CD4-positive, CD25-positive, alpha-beta regulatory T cell (primary cell): ENCODE measurements at regions not wholly inside any gene's neighbourhood (a gene's known extent, or its start where the extent isn't known, plus 50 kb on each side); places are given as distances from the start of the nearest gene placed in this dataset.

Experiments used
- ATAC-seq, 2 donors: fragments of 150-1000 bp; cut with Tn5 transposase; one replicate each; pipeline ENCODE4 v1.10.0; 2021; ENCODE audit warnings: low read depth in 2 of 2, moderate number of reproducible peaks in 2 of 2, moderate library complexity in 1 of 2
- DNase-seq, 3 donors: peaks; one replicate each; pipeline versions ENCODE4 v3.0.0 to v3.0.0-alpha.2; 2012 to 2022; ENCODE audit warnings: mixed read lengths in 1 of 3
- H3K27ac ChIP-seq: one replicate; pipeline ENCODE4 v1.7.0; 2013; ENCODE audit warnings: mild to moderate bottlenecking, low read length; ENCODE audit not compliant: insufficient read depth, poor library complexity, severe bottlenecking
- H3K27me3 ChIP-seq: one replicate; pipeline ENCODE4 v1.7.0; 2013; ENCODE audit warnings: low read length; ENCODE audit not compliant: control insufficient read depth, insufficient read depth
- H3K36me3 ChIP-seq: one replicate; pipeline ENCODE4 v1.7.0; 2013; ENCODE audit warnings: mild to moderate bottlenecking, low read length, moderate library complexity; ENCODE audit not compliant: control insufficient read depth, insufficient read depth
- H3K4me1 ChIP-seq: 2 replicates; pipeline ENCODE4 v1.7.0; 2013; ENCODE audit warnings: mild to moderate bottlenecking, low read length; ENCODE audit not compliant: insufficient read depth, control insufficient read depth, poor library complexity, severe bottlenecking
- H3K4me3 ChIP-seq: one replicate; pipeline ENCODE4 v1.7.0; 2013; ENCODE audit warnings: low read depth, mild to moderate bottlenecking, low read length, moderate library complexity
- H3K9me3 ChIP-seq, 2 experiments: 1 replicate in 1 of 2; 2 replicates in 1 of 2; pipeline ENCODE4 v1.7.0; 2013; ENCODE audit warnings: low read length in 2 of 2, mild to moderate bottlenecking in 1 of 2, moderate library complexity in 1 of 2; ENCODE audit not compliant: control insufficient read depth in 2 of 2
- H3K27ac Mint-ChIP-seq, 3 donors: one replicate each; pipeline ENCODE4 v1.8.0; 2020 to 2022; ENCODE audit warnings: mild to moderate bottlenecking in 3 of 3, mixed read lengths in 3 of 3, moderate library complexity in 2 of 3
- H3K27me3 Mint-ChIP-seq: one replicate; pipeline ENCODE4 v1.8.0; 2022; ENCODE audit warnings: mild to moderate bottlenecking, mixed read lengths
- H3K36me3 Mint-ChIP-seq: one replicate; pipeline ENCODE4 v1.8.0; 2020; ENCODE audit warnings: mixed read lengths
- H3K4me1 Mint-ChIP-seq, 4 donors: one replicate each; pipeline ENCODE4 v1.8.0; 2020 to 2022; ENCODE audit warnings: mixed read lengths in 4 of 4, mild to moderate bottlenecking in 1 of 4
- H3K4me3 Mint-ChIP-seq, 4 donors: one replicate each; pipeline ENCODE4 v1.8.0; 2020 to 2022; ENCODE audit warnings: mild to moderate bottlenecking in 4 of 4, mixed read lengths in 4 of 4, moderate library complexity in 3 of 4
- H3K9me3 Mint-ChIP-seq, 7 donors: one replicate each; pipeline ENCODE4 v1.8.0; 2020 to 2022; ENCODE audit warnings: mixed read lengths in 7 of 7, mild to moderate bottlenecking in 3 of 7, moderate library complexity in 2 of 7

DNA sequence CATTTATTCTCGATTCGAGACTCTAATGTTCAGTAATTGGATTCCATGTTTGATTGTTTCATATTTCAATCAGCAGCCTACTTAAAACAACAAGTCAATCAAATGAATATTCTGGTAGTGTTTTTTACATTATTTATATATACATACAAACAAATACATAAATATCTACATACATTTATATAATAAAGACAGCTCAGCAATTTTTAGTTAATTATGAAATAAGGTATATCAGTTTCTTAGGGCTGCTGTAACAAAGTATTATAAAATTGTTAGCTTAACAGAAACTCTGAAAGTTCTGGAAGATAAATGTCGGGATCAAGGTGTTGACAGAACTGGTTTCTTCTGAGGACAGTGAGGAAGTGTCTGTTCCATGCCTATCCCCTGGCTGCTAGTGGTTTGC, 105.9 kb downstream of the MGST1 start:
- no peak overlapping the region for H3K4me3 ChIP-seq
- H3K27ac ChIP-seq: no peak overlapping the region
- DNase-seq (no peak), ATAC-seq (no peak)
- Mint-ChIP-seq H3K27ac (no peak overlapping the region), H3K4me1 (no peaks in the 10 kb centered on the region), H3K4me3 (no peak overlapping the region), H3K36me3 (no peaks in the 10 kb centered on the region), H3K27me3 (peaks cover 4% of the 10 kb centered on the region), H3K9me3 (peaks cover 0 to 8% (median 5%) of the 10 kb centered on the region in 7 donors)
- no peaks in the 10 kb centered on the region for H3K4me1 ChIP-seq
- no peaks in the 10 kb centered on the region for H3K9me3 ChIP-seq
- no peaks in the 10 kb centered on the region for H3K27me3 ChIP-seq
- no peaks in the 10 kb centered on the region for H3K36me3 ChIP-seq

DNA sequence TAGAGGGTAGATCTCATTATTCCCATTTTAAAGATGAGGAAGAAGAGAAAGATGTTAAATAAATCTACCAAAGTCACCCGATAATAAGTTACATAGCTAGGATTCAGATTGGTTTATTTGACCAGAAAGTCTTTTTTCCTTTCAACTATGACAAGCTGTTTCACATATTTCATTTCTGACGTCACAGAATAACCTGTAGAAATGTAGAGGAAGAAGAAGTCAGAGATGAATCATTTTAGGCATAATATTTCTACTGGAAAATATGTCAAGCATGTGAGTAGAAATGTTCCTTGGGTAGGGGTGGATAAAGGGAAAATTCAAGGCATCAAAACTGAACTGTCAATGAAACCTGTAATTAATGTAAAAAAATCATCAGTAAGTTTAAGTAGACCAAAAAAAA, 107.0 kb downstream of the MGST1 start:
- Mint-ChIP-seq H3K27ac (no peak overlapping the region), H3K9me3 (peaks cover 0 to 8% (median 4%) of the 10 kb centered on the region in 7 donors), H3K4me3 (no peak overlapping the region), H3K27me3 (no peaks in the 10 kb centered on the region), H3K4me1 (no peaks in the 10 kb centered on the region), H3K36me3 (no peaks in the 10 kb centered on the region)
- no peaks in the 10 kb centered on the region for H3K9me3 ChIP-seq
- H3K4me1 ChIP-seq: no peaks in the 10 kb centered on the region
- H3K4me3 ChIP-seq: no peak overlapping the region
- no peaks in the 10 kb centered on the region for H3K36me3 ChIP-seq
- DNase-seq (no peak), ATAC-seq (no peak)
- H3K27me3 ChIP-seq: no peaks in the 10 kb centered on the region
- H3K27ac ChIP-seq: no peak overlapping the region

DNA sequence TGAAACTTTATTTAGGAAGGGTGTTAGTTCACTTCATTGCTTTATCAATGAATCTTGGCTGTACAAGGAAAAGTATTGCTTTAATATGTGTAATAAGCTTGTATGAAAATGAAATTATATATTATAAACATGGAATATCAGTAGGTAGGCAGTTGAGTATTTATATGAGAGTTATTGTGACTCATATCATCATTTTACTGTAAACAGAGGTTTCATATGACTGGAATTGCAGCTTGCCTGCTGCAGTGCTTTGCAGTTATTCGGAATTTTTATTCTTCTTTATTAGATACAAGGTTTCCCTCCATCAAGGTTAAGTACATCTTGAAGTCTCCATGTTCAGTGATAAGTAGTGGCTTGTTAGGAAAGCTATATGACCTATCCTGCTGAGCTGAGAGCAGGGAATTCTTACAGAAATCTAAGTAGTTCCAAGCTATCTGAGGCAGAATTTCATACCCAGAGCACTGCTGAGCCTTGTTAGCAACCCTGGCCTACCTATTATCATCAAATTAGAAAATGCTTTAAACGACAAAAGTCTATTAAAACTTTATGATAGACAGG, 111.2 kb downstream of the MGST1 start:
- DNase-seq: no peak
- Mint-ChIP-seq H3K4me3 (no peak overlapping the region), H3K27me3 (no peaks in the 10 kb centered on the region), H3K36me3 (no peaks in the 10 kb centered on the region), H3K4me1 (no peaks in the 10 kb centered on the region), H3K27ac (no peak overlapping the region), H3K9me3 (peaks cover 0 to 13% (median 3%) of the 10 kb centered on the region in 7 donors)
- Histone ChIP-seq H3K27ac (no peak overlapping the region), H3K27me3 (no peaks in the 10 kb centered on the region), H3K9me3 (no peaks in the 10 kb centered on the region), H3K36me3 (no peaks in the 10 kb centered on the region), H3K4me1 (no peaks in the 10 kb centered on the region), H3K4me3 (no peak overlapping the region)
- ATAC-seq: no peak

DNA sequence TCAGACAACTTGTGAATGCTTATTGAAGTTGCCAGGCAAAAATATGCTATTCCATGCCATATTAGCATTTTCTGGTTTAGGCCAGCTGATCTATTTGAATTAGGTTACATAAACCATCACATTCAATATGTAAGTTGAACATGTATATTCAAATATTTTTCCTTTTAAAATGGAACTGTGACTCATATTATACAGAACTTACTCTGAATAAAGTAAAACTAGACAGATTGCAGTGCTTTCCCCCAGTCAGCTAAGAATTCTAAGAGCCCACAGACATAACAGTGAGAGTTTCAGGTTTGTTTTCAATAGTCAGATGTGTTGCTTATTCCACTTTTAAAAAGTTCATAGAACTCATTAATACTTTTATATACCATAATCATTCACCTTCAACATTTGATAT, 119.8 kb downstream of the MGST1 start:
- Histone ChIP-seq H3K27me3 (no peaks in the 10 kb centered on the region), H3K4me3 (no peak overlapping the region), H3K27ac (no peak overlapping the region), H3K4me1 (no peaks in the 10 kb centered on the region), H3K9me3 (peaks cover 0 to 2% of the 10 kb centered on the region in 2 experiments), H3K36me3 (no peaks in the 10 kb centered on the region)
- Mint-ChIP-seq H3K9me3 (peaks cover 2 to 17% (median 7%) of the 10 kb centered on the region in 7 donors), H3K36me3 (no peaks in the 10 kb centered on the region), H3K27ac (no peak overlapping the region), H3K4me3 (no peak overlapping the region), H3K4me1 (peaks cover 0 to 4% (median 0%) of the 10 kb centered on the region in 4 donors), H3K27me3 (no peaks in the 10 kb centered on the region)
- DNase-seq: no peak
- no peak for ATAC-seq

DNA sequence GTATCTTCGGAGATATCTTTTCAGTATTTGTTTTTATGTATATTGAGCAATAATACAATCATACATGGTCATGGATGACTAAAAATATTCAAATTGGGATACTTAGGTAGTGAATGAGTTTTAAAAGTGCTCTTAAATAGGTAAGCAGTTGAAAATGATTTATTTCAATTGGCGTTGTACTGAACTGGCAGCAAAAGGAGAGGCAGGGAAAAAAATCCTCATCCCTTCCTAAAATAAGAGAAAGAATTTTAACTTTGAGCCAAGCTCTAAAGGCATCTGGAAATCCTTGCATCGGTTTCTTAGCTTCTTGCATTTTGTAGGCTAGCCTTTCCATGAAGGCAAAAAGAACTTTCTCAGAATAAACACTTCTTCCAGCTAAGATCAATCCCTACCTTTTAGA, 125.2 kb downstream of the MGST1 start:
- no peaks in the 10 kb centered on the region for H3K4me1 ChIP-seq

DNA sequence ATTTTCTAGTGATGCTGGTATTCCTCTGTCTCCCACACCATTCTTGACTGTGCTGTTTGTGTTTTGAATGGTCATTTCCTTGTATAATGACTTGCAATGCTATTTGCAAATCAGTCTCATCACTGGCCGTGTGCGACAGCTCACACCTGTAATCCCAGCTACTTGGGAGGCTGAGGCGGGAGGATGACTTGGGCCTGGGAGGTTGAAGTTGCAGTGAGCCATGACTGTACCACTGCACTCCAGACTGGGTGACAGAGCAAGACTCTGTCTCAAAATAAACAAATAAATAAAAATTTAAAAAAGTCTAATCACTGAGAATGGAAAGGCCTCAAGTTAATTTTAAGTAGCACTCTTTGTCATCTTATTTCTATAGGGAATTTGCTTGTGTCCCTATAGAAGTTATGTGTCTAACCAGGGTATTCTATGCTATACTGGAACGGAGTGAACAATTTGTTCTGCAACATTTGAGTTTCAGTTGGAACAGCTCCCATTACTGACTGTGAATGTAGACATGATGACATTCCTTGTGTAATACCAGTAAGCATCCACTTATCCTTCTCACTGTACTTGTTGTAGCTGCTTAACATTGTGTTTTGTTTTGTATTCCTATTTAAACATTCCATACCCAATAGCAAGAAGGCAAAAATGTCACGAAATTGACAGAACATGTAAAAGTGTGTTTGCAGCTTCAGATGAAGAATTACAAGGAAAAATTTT, 126.3 kb downstream of the MGST1 start:
- Histone ChIP-seq H3K9me3 (peaks cover 0 to 2% of the 10 kb centered on the region in 2 experiments), H3K4me3 (no peak overlapping the region), H3K36me3 (no peaks in the 10 kb centered on the region), H3K4me1 (no peaks in the 10 kb centered on the region), H3K27me3 (no peaks in the 10 kb centered on the region), H3K27ac (no peak overlapping the region)
- Mint-ChIP-seq H3K27me3 (no peaks in the 10 kb centered on the region), H3K9me3 (peaks cover 0 to 14% (median 5%) of the 10 kb centered on the region in 7 donors), H3K4me3 (no peak overlapping the region), H3K4me1 (peaks cover 0 to 4% (median 0%) of the 10 kb centered on the region in 4 donors), H3K36me3 (no peaks in the 10 kb centered on the region), H3K27ac (no peak overlapping the region)
- no peak for ATAC-seq
- no peak for DNase-seq

More for the DNA sequence above, 125.2 kb downstream of the MGST1 start:
- peaks cover 0 to 2% of the 10 kb centered on the region in 2 experiments for H3K9me3 ChIP-seq
- H3K4me3 ChIP-seq: no peak overlapping the region
- H3K36me3 ChIP-seq: no peaks in the 10 kb centered on the region
- ATAC-seq (no peak), DNase-seq (no peak)
- Mint-ChIP-seq H3K4me1 (peaks cover 0 to 4% (median 0%) of the 10 kb centered on the region in 4 donors), H3K9me3 (peaks cover 0 to 14% (median 5%) of the 10 kb centered on the region in 7 donors), H3K36me3 (no peaks in the 10 kb centered on the region), H3K27me3 (no peaks in the 10 kb centered on the region), H3K4me3 (no peak overlapping the region), H3K27ac (no peak overlapping the region)
- H3K27me3 ChIP-seq: no peaks in the 10 kb centered on the region
- H3K27ac ChIP-seq: no peak overlapping the region

DNA sequence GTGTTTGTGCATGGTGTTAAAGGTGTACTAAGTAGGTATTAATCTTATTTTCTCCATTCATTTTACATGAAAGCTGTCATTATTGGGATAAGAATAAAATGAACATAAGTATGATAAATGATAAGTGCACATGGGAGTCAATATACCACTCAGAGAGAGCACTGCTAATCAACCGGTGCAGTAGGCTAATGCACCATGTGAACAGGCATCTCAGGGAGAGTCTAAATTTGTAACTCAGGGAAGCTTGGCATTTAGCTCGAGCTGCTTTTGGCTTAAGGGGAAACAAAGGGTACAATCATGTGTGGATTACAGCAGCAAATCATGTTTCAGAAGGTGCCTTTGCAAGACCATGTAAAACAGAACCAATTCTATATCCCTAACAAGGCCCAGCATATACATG, 127.4 kb downstream of the MGST1 start:
- H3K27me3 ChIP-seq: no peaks in the 10 kb centered on the region
- Mint-ChIP-seq H3K9me3 (peaks cover 0 to 14% (median 5%) of the 10 kb centered on the region in 7 donors), H3K4me1 (peaks cover 0 to 4% (median 0%) of the 10 kb centered on the region in 4 donors), H3K4me3 (no peak overlapping the region), H3K36me3 (no peaks in the 10 kb centered on the region), H3K27ac (no peak overlapping the region), H3K27me3 (no peaks in the 10 kb centered on the region)
- DNase-seq (no peak), ATAC-seq (no peak)
- H3K27ac ChIP-seq: no peak overlapping the region
- H3K9me3 ChIP-seq: peaks cover 0 to 2% of the 10 kb centered on the region in 2 experiments
- H3K4me1 ChIP-seq: no peaks in the 10 kb centered on the region
- no peaks in the 10 kb centered on the region for H3K36me3 ChIP-seq
- H3K4me3 ChIP-seq: no peak overlapping the region

DNA sequence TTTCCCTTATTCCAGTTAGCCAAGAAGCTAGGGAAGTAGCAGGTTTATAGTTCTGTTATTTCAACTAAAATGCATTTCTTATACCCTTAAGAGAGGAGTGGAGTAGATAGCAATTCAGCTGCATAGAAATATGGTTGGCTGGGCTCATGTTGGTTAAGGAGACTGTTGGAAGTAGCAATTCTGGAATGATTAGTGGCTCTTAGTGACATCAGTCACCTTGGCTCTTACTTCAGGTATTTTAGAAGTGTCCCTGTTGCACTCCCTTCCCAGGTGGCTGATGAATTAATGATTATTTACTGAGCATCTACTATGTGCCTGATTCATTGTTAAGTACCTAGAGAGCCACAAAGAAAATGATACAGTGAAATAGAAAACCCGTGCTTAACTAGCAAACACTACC, 128.1 kb downstream of the MGST1 start:
- H3K4me3 Mint-ChIP-seq: no peak overlapping the region
- H3K4me1 Mint-ChIP-seq: peaks cover 0 to 4% (median 0%) of the 10 kb centered on the region in 4 donors
- ATAC-seq: no peak
- H3K9me3 Mint-ChIP-seq: peaks cover 0 to 14% (median 5%) of the 10 kb centered on the region in 7 donors
- H3K27ac Mint-ChIP-seq: no peak overlapping the region
- Histone ChIP-seq H3K4me3 (no peak overlapping the region), H3K4me1 (no peaks in the 10 kb centered on the region), H3K27me3 (no peaks in the 10 kb centered on the region), H3K27ac (no peak overlapping the region), H3K9me3 (no peaks in the 10 kb centered on the region), H3K36me3 (no peaks in the 10 kb centered on the region)
- H3K36me3 Mint-ChIP-seq: no peaks in the 10 kb centered on the region
- DNase-seq: no peak
- H3K27me3 Mint-ChIP-seq: no peaks in the 10 kb centered on the region
